GM23338 (cell line): ENCODE measurements at regions not wholly inside any gene's neighbourhood (a gene's known extent, or its start where the extent isn't known, plus 50 kb on each side); places are given as distances from the start of the nearest gene placed in this dataset.

Experiments
- ATAC-seq: fragments of 200-7000 bp; cut with Tn5 transposase; 3 replicates; pipeline ENCODE4 v1.9.1; 2020
- DNase-seq: peaks from one replicate; pipeline ENCODE4 v3.0.0-alpha.2; 2015; ENCODE audit warnings: low spot score
- H2AFZ ChIP-seq: fragments of 200-600 bp; sonication (generic); 2 replicates; pipeline ENCODE4 v1.8.0; 2016; ENCODE audit warnings: antibody characterized with exemption, mild to moderate bottlenecking, moderate library complexity
- H3F3A ChIP-seq: fragments of 200-600 bp; sonication (generic); replicated peaks from 2 replicates; pipeline ENCODE4 v1.8.0; 2017; ENCODE audit warnings: antibody characterized with exemption, mixed run types, low read depth
- H3K27ac ChIP-seq: fragments of 200-600 bp; sonication (generic); 2 replicates; pipeline ENCODE4 v1.6.1; 2016; ENCODE audit warnings: low read depth
- H3K27me3 ChIP-seq: fragments of 200-600 bp; sonication (generic); 2 replicates; pipeline ENCODE4 v1.8.0; 2016; ENCODE audit warnings: mild to moderate bottlenecking, mixed run types, moderate library complexity; ENCODE audit not compliant: insufficient read depth
- H3K36me3 ChIP-seq: fragments of 200-600 bp; sonication (generic); 2 replicates; pipeline ENCODE4 v1.8.0; 2016; ENCODE audit warnings: mild to moderate bottlenecking; ENCODE audit not compliant: insufficient read depth
- H3K4me1 ChIP-seq: fragments of 200-600 bp; sonication (generic); 2 replicates; pipeline ENCODE4 v1.8.0; 2016; ENCODE audit warnings: mild to moderate bottlenecking, moderate library complexity; ENCODE audit not compliant: insufficient read depth
- H3K4me2 ChIP-seq: fragments of 200-600 bp; sonication (generic); 2 replicates; pipeline ENCODE4 v1.7.1; 2017; ENCODE audit warnings: mixed run types
- H3K4me3 ChIP-seq: fragments of 200-600 bp; sonication (generic); 2 replicates; pipeline ENCODE4 v1.6.1; 2016; ENCODE audit warnings: mixed run types
- H3K79me2 ChIP-seq: fragments of 200-600 bp; sonication (generic); replicated peaks from 2 replicates; pipeline ENCODE4 v1.8.0; 2017; ENCODE audit warnings: mild to moderate bottlenecking; ENCODE audit not compliant: insufficient read depth
- H3K9me2 ChIP-seq: fragments of 200-600 bp; sonication (generic); 2 replicates; pipeline ENCODE4 v1.8.0; 2017; ENCODE audit not compliant: insufficient read depth
- H4K20me1 ChIP-seq: fragments of 200-600 bp; sonication (generic); replicated peaks from 2 replicates; pipeline ENCODE4 v1.8.0; 2017; ENCODE audit warnings: mild to moderate bottlenecking; ENCODE audit not compliant: insufficient read depth
- H3K27ac Mint-ChIP-seq: 2 replicates; pipeline ENCODE4 v1.8.0; 2020; ENCODE audit warnings: inconsistent platforms, mild to moderate bottlenecking, moderate library complexity, mixed read lengths
- H3K27me3 Mint-ChIP-seq: 3 replicates; pipeline ENCODE4 v1.8.0; 2022; ENCODE audit warnings: low read depth, mild to moderate bottlenecking, moderate library complexity, mixed read lengths, inconsistent platforms; ENCODE audit not compliant: insufficient read depth, poor library complexity
- H3K36me3 Mint-ChIP-seq: 3 replicates; pipeline ENCODE4 v1.8.0; 2021; ENCODE audit warnings: low read depth, mild to moderate bottlenecking, inconsistent platforms, moderate library complexity, mixed read lengths
- H3K4me1 Mint-ChIP-seq: 3 replicates; pipeline ENCODE4 v1.8.0; 2020; ENCODE audit warnings: mild to moderate bottlenecking, inconsistent platforms, mixed read lengths
- H3K4me3 Mint-ChIP-seq: 3 replicates; pipeline ENCODE4 v1.8.0; 2021; ENCODE audit warnings: moderate library complexity, mild to moderate bottlenecking, inconsistent platforms, mixed read lengths
- H3K9me3 Mint-ChIP-seq: 3 replicates; pipeline ENCODE4 v1.8.0; 2020; ENCODE audit warnings: moderate library complexity, mild to moderate bottlenecking, inconsistent platforms, mixed read lengths
- EZH2 ChIP-seq: fragments of 200-600 bp; sonication (generic); IDR thresholded peaks from one replicate; pipeline ENCODE4 v1.8.0; 2017; ENCODE audit warnings: antibody characterized with exemption, mild to moderate bottlenecking, low read depth; ENCODE audit not compliant: unreplicated experiment
- POLR2AphosphoS5 ChIP-seq: IDR thresholded peaks from 2 replicates; pipeline ENCODE4 v1.6.1; 2016; ENCODE audit warnings: antibody characterized with exemption, low read depth
- ZNF331 ChIP-seq: fragments of 250-450 bp; sonication (Bioruptor Pico); IDR thresholded peaks from 2 replicates; pipeline ENCODE4 v1.5.0; 2020; ENCODE audit warnings: low read depth, mild to moderate bottlenecking, moderate library complexity
- TF ChIP-seq, protein P1 (sequence below): fragments of 250-450 bp; sonication (Bioruptor Pico); IDR thresholded peaks from 2 replicates; pipeline ENCODE4 v1.5.0; 2020; ENCODE audit warnings: mild to moderate bottlenecking, moderate library complexity
- TF ChIP-seq, protein P2 (sequence below): IDR thresholded peaks from 2 replicates; pipeline ENCODE4 v1.6.1; 2016; ENCODE audit warnings: antibody characterized with exemption

DNA sequence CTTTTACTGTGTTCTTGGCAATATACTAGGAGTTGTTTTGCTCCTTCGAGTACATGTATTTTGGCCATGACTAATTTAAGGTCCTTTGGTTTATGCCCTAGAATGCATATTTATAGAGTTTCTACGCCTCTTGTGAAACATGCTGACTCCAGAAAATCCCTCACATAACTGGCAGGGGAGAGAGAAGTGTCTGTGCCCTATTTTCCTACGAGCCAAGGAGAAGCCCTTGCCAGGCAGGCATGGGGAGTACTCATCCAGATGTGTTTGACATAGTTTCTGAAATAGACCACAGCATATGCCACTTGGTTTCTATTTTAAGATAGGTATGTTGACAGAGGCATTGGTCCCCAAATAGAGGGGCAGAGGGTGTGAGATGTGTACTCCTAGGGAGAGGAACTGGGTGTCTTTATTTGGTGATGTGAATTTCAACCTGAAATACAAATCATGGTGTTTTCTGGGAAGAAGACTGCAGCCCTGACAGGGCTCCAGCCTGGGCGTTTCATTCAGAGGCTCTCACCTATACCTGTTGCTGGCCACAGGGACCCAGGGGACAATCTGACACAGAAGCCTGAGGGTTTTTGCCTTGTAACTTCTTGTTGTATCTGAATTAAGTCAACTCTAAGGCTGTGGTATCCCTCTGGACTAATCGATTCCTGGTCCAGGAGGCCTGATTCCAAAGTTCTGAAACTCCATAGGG, 267.8 kb upstream of the C2CD4B start (continued):
- TF ChIP-seq, protein P1, sequence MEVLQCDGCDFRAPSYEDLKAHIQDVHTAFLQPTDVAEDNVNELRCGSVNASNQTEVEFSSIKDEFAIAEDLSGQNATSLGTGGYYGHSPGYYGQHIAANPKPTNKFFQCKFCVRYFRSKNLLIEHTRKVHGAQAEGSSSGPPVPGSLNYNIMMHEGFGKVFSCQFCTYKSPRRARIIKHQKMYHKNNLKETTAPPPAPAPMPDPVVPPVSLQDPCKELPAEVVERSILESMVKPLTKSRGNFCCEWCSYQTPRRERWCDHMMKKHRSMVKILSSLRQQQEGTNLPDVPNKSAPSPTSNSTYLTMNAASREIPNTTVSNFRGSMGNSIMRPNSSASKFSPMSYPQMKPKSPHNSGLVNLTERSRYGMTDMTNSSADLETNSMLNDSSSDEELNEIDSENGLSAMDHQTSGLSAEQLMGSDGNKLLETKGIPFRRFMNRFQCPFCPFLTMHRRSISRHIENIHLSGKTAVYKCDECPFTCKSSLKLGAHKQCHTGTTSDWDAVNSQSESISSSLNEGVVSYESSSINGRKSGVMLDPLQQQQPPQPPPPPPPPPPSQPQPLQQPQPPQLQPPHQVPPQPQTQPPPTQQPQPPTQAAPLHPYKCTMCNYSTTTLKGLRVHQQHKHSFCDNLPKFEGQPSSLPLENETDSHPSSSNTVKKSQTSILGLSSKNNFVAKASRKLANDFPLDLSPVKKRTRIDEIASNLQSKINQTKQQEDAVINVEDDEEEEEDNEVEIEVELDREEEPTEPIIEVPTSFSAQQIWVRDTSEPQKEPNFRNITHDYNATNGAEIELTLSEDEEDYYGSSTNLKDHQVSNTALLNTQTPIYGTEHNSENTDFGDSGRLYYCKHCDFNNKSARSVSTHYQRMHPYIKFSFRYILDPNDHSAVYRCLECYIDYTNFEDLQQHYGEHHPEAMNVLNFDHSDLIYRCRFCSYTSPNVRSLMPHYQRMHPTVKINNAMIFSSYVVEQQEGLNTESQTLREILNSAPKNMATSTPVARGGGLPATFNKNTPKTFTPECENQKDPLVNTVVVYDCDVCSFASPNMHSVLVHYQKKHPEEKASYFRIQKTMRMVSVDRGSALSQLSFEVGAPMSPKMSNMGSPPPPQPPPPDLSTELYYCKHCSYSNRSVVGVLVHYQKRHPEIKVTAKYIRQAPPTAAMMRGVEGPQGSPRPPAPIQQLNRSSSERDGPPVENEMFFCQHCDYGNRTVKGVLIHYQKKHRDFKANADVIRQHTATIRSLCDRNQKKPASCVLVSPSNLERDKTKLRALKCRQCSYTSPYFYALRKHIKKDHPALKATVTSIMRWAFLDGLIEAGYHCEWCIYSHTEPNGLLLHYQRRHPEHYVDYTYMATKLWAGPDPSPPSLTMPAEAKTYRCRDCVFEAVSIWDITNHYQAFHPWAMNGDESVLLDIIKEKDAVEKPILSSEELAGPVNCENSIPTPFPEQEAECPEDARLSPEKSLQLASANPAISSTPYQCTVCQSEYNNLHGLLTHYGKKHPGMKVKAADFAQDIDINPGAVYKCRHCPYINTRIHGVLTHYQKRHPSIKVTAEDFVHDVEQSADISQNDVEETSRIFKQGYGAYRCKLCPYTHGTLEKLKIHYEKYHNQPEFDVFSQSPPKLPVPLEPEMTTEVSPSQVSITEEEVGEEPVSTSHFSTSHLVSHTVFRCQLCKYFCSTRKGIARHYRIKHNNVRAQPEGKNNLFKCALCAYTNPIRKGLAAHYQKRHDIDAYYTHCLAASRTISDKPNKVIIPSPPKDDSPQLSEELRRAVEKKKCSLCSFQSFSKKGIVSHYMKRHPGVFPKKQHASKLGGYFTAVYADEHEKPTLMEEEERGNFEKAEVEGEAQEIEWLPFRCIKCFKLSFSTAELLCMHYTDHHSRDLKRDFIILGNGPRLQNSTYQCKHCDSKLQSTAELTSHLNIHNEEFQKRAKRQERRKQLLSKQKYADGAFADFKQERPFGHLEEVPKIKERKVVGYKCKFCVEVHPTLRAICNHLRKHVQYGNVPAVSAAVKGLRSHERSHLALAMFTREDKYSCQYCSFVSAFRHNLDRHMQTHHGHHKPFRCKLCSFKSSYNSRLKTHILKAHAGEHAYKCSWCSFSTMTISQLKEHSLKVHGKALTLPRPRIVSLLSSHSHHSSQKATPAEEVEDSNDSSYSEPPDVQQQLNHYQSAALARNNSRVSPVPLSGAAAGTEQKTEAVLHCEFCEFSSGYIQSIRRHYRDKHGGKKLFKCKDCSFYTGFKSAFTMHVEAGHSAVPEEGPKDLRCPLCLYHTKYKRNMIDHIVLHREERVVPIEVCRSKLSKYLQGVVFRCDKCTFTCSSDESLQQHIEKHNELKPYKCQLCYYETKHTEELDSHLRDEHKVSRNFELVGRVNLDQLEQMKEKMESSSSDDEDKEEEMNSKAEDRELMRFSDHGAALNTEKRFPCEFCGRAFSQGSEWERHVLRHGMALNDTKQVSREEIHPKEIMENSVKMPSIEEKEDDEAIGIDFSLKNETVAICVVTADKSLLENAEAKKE (CRISPR knock-in tag), result no peak
- no peak for TF ChIP-seq ZNF331 (CRISPR knock-in tag)

DNA sequence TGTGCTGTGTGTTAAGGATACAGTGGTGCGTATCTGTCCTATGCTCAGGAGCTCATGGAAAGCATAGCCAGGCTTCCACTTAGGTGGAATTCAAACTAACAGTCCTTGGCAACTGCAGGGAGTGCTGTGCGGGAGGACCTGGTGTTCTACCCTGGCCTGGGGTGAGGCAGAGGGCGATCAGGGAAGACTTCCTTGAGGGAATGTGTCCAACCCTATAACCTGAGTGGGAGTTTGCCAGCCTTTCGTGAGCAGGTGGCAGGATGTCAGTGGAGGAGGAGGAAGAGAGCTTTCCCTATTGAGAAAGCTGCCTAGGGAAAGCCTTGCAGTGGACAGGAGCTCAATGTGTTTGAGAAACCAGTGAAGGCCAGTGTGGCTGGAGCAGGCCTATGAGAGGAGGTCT, 271.1 kb upstream of the C2CD4B start:
- no peak for DNase-seq
- ATAC-seq, result no peak
- no peaks in the 10 kb centered on the region for H3K9me2 ChIP-seq
- Mint-ChIP-seq H3K27ac (no peak overlapping the region), H3K9me3 (no peaks in the 10 kb centered on the region), H3K36me3 (no peaks in the 10 kb centered on the region), H3K27me3 (no peaks in the 10 kb centered on the region), H3K4me3 (no peak overlapping the region), H3K4me1 (no peaks in the 10 kb centered on the region)
- no peaks in the 10 kb centered on the region for H3F3A ChIP-seq
- H3K36me3 ChIP-seq, result no peaks in the 10 kb centered on the region
- no peak for TF ChIP-seq EZH2
- TF ChIP-seq POLR2AphosphoS5, result no peak
- TF ChIP-seq, protein P2, sequence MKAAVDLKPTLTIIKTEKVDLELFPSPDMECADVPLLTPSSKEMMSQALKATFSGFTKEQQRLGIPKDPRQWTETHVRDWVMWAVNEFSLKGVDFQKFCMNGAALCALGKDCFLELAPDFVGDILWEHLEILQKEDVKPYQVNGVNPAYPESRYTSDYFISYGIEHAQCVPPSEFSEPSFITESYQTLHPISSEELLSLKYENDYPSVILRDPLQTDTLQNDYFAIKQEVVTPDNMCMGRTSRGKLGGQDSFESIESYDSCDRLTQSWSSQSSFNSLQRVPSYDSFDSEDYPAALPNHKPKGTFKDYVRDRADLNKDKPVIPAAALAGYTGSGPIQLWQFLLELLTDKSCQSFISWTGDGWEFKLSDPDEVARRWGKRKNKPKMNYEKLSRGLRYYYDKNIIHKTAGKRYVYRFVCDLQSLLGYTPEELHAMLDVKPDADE, result no peak
- H3K4me3 ChIP-seq, result no peak overlapping the region
- no peaks in the 10 kb centered on the region for H3K4me1 ChIP-seq
- H3K79me2 ChIP-seq, result peaks cover 18% of the 10 kb centered on the region; the same call in 1 of the 2 replicates
- H4K20me1 ChIP-seq, result no peaks in the 10 kb centered on the region; the same call in 1 of the 2 replicates
- no peak overlapping the region for H2AFZ ChIP-seq
- H3K27ac ChIP-seq, result no peak overlapping the region
- H3K4me2 ChIP-seq, result no peak overlapping the region
- no peaks in the 10 kb centered on the region for H3K27me3 ChIP-seq
